Panc1 (cell line): ENCODE measurements at regions not wholly inside any gene's neighbourhood (a gene's known extent, or its start where the extent isn't known, plus 50 kb on each side); places are given as distances from the start of the nearest gene placed in this dataset.
A peak's percentile ranks its signal among the peaks of the same experiment; 100 is the strongest.

ENCODE experiments used
- ATAC-seq: fragments of 200-7000 bp; cut with Tn5 transposase; 2 replicates; pipeline ENCODE4 v1.9.1; 2020; ENCODE audit warnings: mild to moderate bottlenecking, moderate library complexity
- BruUV-seq: library from RNA; stranded (reverse); fragments of 400-500 nt; replicated peaks from 2 replicates; lab custom pipeline; 2021; lab: Mats Ljungman, UMichigan
- CTCF ChIA-PET: fragments of 300-600 bp; sonication (Branson Sonifier 250); formaldehyde crosslinking; loops from one replicate; lab custom pipeline; 2022; ENCODE audit warnings: antibody characterized with exemption; lab: Charles Lee
- POLR2A ChIA-PET: fragments of 300-600 bp; sonication (Branson Sonifier 250); formaldehyde crosslinking; loops from one replicate; lab custom pipeline; 2022; ENCODE audit warnings: antibody characterized with exemption; lab: Charles Lee
- DNase-seq: peaks from one replicate; pipeline ENCODE4 v3.0.0-alpha.2; 2010; ENCODE audit warnings: low read depth, low spot score
- H3K27ac ChIP-seq: 2 replicates; pipeline ENCODE4 v1.5.1; 2011; ENCODE audit warnings: mild to moderate bottlenecking, low read length, inconsistent platforms
- H3K27me3 ChIP-seq: fragments of 200-500 bp; sonication (Bioruptor generic); 2 replicates; pipeline ENCODE4 v1.6.0; 2014; ENCODE audit warnings: low read length, inconsistent platforms; ENCODE audit not compliant: control insufficient read depth, insufficient read depth
- H3K36me3 ChIP-seq: fragments of 200-500 bp; sonication (Bioruptor generic); 2 replicates; pipeline ENCODE4 v1.5.1; 2014; ENCODE audit warnings: inconsistent platforms, mild to moderate bottlenecking, low read length, moderate library complexity; ENCODE audit not compliant: control insufficient read depth, insufficient read depth
- H3K4me1 ChIP-seq: 2 replicates; pipeline ENCODE4 v1.5.1; 2011; ENCODE audit warnings: inconsistent platforms, mild to moderate bottlenecking, low read length, moderate library complexity; ENCODE audit not compliant: control insufficient read depth, insufficient read depth
- H3K4me3 ChIP-seq, 2 experiments: 2 replicates each; pipeline ENCODE4 v1.5.1; 2011 to 2012; ENCODE audit warnings: low read depth in 2 of 2, low read length in 2 of 2, mild to moderate bottlenecking in 2 of 2, inconsistent platforms in 1 of 2, moderate library complexity in 1 of 2
- H3K9me3 ChIP-seq: fragments of 200-500 bp; sonication (Bioruptor generic); 2 replicates; pipeline ENCODE4 v1.5.1; 2014; ENCODE audit warnings: low read depth, mild to moderate bottlenecking, inconsistent platforms, low read length, moderate library complexity; ENCODE audit not compliant: control insufficient read depth, insufficient read depth
- CTCF ChIP-seq: fragments of 450-650 bp; IDR thresholded peaks from 2 replicates; pipeline ENCODE4 v1.5.1; 2017; ENCODE audit warnings: mild to moderate bottlenecking
- POLR2AphosphoS5 ChIP-seq: IDR thresholded peaks from 2 replicates; pipeline ENCODE4 v1.6.1; 2012; ENCODE audit warnings: mild to moderate bottlenecking, low read depth, low read length, moderate library complexity
- REST ChIP-seq, 2 experiments: IDR thresholded peaks; 2 replicates each; pipeline ENCODE4 v1.6.1; 2011 to 2012; ENCODE audit warnings: low read depth in 2 of 2, control low read depth in 1 of 2, low read length in 1 of 2, mild to moderate bottlenecking in 1 of 2, moderate library complexity in 1 of 2; ENCODE audit not compliant: insufficient read depth in 1 of 2
- SIN3A ChIP-seq: IDR thresholded peaks from 2 replicates; pipeline ENCODE4 v1.6.1; 2012; ENCODE audit warnings: low read depth, mild to moderate bottlenecking, low read length, moderate library complexity, borderline replicate concordance; ENCODE audit not compliant: insufficient read depth
- TCF7L2 ChIP-seq: IDR thresholded peaks from 2 replicates; pipeline ENCODE4 v1.6.1; 2011; ENCODE audit warnings: mild to moderate bottlenecking, low read depth, low read length, inconsistent platforms
- in situ Hi-C: cut with HindIII; loops from 2 replicates; pipeline ENCODE4 v1.10.0; 2016; ENCODE audit warnings: low sequenced_read_pairs, low pct_unique_long_range_greater_than_20kb
- intact Hi-C: fragments of 100-400 bp; cut with micrococcal nuclease; formaldehyde crosslinking; loops from one replicate; pipeline ENCODE4 v1.10.0; 2022; ENCODE audit not compliant: unreplicated experiment

GRCh38 chr6:30795549-30796293 is 51.4 kb upstream of the IER3 start:
- Histone ChIP-seq H3K4me1 (peaks cover 18% of the 10 kb centered on the region; the same call in 1 of the 2 replicates), H3K4me3 (no peak overlapping the region), H3K36me3 (no peaks in the 10 kb centered on the region), H3K27me3 (no peaks in the 10 kb centered on the region), H3K9me3 (no peaks in the 10 kb centered on the region), H3K27ac (peak overlapping the region; percentile 78; the same call in 1 of the 2 replicates)
- intact Hi-C loops (no loop called here), in situ Hi-C loops (no loop called here)
- ChIA-PET CTCF (no interaction called here), POLR2A (no interaction called here)
- TF ChIP-seq CTCF = no peak
- no peak for TF ChIP-seq TCF7L2
- TF ChIP-seq SIN3A = no peak
- no peak for TF ChIP-seq REST (IDR thresholded peaks at IDR 0.05; ENCODE audit: insufficient read depth in 1 of 2, low read depth in 2 of 2, low read length in 1 of 2)
- no peak for TF ChIP-seq POLR2AphosphoS5
- no TSS peak for BruUV-seq
- no peak for DNase-seq
- ATAC-seq = no peak
